Ascending aorta (tissue), 2 donors: ENCODE measurements at regions not wholly inside any gene's neighbourhood (a gene's known extent, or its start where the extent isn't known, plus 50 kb on each side); places are given as distances from the start of the nearest gene placed in this dataset.

Experiments
- DNase-seq, 2 donors: peaks; one replicate each; pipeline ENCODE4 v3.0.0-alpha.2; 2019; ENCODE audit warnings: low spot score in 2 of 2
- H3K27ac ChIP-seq, 2 donors: fragments of 200-600 bp; sonication (generic); one replicate each; pipeline ENCODE4 v1.5.1; 2016 to 2017; ENCODE audit warnings: mild to moderate bottlenecking in 1 of 2
- H3K27me3 ChIP-seq: fragments of 200-600 bp; sonication (generic); one replicate; pipeline ENCODE4 v1.5.1; 2017
- H3K36me3 ChIP-seq, 2 donors: fragments of 200-600 bp; sonication (generic); one replicate each; pipeline ENCODE4 v1.5.1; 2016
- H3K4me1 ChIP-seq, 2 donors: fragments of 200-600 bp; sonication (generic); one replicate each; pipeline ENCODE4 v1.5.1; 2016 to 2017; ENCODE audit warnings: mild to moderate bottlenecking in 1 of 2
- H3K4me3 ChIP-seq, 2 donors: fragments of 200-600 bp; sonication (generic); one replicate each; pipeline ENCODE4 v1.5.1; 2016 to 2017; ENCODE audit warnings: mild to moderate bottlenecking in 1 of 2
- H3K9me3 ChIP-seq, 2 donors: fragments of 200-600 bp; sonication (generic); one replicate each; pipeline ENCODE4 v1.5.1; 2016
- intact Hi-C: fragments of 100-400 bp; cut with DNase I; formaldehyde crosslinking; loops from one replicate; pipeline ENCODE4 v1.15.1; 2023
- TF ChIP-seq, protein P1 (sequence below), 3 experiments: fragments of 200-600 bp in 2 of 3; fragments of 450-650 bp in 1 of 3; sonication (generic) in 2 of 3; IDR thresholded peaks; one replicate each; pipeline ENCODE4 v1.5.1; 2016 to 2019; ENCODE audit warnings: antibody characterized with exemption in 3 of 3, mild to moderate bottlenecking in 1 of 3, moderate library complexity in 1 of 3

DNA sequence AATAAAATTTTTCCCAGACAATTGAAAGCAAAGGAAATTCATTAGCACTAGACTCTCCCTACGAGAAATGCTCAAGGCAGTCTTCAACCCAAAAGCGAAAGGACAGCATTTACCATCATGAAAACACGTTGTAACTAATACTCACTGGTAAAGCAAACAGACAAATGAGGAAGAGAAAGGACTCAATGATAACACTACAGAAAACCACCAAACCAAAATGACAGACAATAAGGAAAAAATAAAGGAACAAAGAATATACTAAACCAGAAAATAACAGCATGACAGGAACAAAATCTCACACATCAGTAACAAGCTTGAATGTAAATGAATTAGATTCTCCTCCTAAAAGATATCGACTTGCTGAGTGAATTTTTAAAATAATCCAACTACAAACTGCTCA, 190.7 kb downstream of the NOL4 start:
- H3K9me3 ChIP-seq: peaks cover 0 to 4% of the 10 kb centered on the region in 2 donors
- H3K4me1 ChIP-seq: no peaks in the 10 kb centered on the region
- H3K4me3 ChIP-seq: no peak overlapping the region
- no peaks in the 10 kb centered on the region for H3K27me3 ChIP-seq
- no peak for DNase-seq
- intact Hi-C loops: no loop called here
- no peak overlapping the region for H3K27ac ChIP-seq
- H3K36me3 ChIP-seq: no peaks in the 10 kb centered on the region
- TF ChIP-seq, protein P1, sequence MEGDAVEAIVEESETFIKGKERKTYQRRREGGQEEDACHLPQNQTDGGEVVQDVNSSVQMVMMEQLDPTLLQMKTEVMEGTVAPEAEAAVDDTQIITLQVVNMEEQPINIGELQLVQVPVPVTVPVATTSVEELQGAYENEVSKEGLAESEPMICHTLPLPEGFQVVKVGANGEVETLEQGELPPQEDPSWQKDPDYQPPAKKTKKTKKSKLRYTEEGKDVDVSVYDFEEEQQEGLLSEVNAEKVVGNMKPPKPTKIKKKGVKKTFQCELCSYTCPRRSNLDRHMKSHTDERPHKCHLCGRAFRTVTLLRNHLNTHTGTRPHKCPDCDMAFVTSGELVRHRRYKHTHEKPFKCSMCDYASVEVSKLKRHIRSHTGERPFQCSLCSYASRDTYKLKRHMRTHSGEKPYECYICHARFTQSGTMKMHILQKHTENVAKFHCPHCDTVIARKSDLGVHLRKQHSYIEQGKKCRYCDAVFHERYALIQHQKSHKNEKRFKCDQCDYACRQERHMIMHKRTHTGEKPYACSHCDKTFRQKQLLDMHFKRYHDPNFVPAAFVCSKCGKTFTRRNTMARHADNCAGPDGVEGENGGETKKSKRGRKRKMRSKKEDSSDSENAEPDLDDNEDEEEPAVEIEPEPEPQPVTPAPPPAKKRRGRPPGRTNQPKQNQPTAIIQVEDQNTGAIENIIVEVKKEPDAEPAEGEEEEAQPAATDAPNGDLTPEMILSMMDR (IDR thresholded peaks at IDR 0.05): no peak

DNA sequence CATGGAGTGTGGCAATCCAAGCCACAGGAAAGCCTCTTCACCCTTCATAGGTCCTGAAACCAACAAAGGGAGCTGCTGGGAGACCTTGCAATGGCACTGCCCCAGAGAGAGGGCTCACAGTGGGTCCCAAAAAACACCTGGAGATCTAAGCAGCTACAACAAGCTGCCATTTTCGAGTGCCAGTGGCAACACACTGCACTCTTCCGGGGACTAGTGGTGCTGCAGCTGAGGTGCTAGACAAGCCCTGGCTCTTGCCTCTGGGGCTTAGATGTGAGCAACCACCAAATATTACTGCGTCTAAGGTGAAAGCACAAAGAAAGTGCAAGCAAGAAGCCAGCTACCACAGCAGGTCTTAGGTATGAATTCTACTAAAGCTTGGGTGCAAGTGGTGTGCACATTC, 192.9 kb downstream of the NOL4 start:
- Histone ChIP-seq H3K36me3 (no peaks in the 10 kb centered on the region), H3K4me1 (no peaks in the 10 kb centered on the region), H3K27ac (no peak overlapping the region), H3K9me3 (peaks cover 0 to 4% of the 10 kb centered on the region in 2 donors), H3K4me3 (no peak overlapping the region), H3K27me3 (no peaks in the 10 kb centered on the region)
- TF ChIP-seq, protein P1 (IDR thresholded peaks at IDR 0.05): no peak
- no peak for DNase-seq
- intact Hi-C loops: no loop called here

GRCh38 chr18:34028324-34028723, 196.4 kb downstream of the NOL4 start:
- H3K36me3 ChIP-seq: no peaks in the 10 kb centered on the region
- H3K4me3 ChIP-seq: no peak overlapping the region
- no peak for DNase-seq
- H3K9me3 ChIP-seq: peaks cover 0 to under 1% of the 10 kb centered on the region in 2 donors
- intact Hi-C loops: no loop called here
- H3K27me3 ChIP-seq: no peaks in the 10 kb centered on the region
- no peaks in the 10 kb centered on the region for H3K4me1 ChIP-seq
- H3K27ac ChIP-seq: no peak overlapping the region
- TF ChIP-seq, protein P1 (IDR thresholded peaks at IDR 0.05): no peak

DNA sequence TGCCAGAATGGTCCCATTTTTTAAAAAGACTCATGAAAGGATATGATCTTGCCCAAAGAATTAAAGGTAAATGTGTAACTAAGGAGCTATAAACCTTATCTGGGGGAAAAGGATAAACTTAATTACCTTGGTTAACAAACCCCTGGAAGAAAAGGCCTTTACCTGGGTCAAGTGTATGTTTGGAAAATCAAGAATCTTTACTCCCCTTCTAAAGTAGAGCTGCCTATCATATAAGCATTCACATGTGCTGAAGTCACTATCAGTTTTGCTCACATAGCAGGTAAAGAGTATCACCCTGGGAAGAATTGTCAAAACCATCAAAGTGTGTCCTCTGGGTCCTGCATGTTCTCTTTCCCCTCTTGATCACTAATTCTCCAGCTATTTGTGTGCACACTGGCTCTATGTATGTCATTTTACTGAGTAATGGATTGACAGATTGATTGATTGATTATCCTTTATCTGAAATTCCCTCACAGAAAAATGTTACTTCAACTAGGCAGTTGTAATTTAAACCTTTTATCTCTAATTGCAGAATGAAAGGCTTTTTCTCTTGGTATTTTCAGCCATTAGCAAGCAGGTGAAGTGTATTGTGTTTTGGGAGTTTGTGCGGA, 199.4 kb downstream of the NOL4 start:
- no peaks in the 10 kb centered on the region for H3K36me3 ChIP-seq
- DNase-seq: no peak
- H3K4me1 ChIP-seq: no peaks in the 10 kb centered on the region
- H3K9me3 ChIP-seq: no peaks in the 10 kb centered on the region
- TF ChIP-seq, protein P1 (IDR thresholded peaks at IDR 0.05): no peak
- H3K4me3 ChIP-seq: no peak overlapping the region
- no peaks in the 10 kb centered on the region for H3K27me3 ChIP-seq
- intact Hi-C loops: no loop called here
- H3K27ac ChIP-seq: no peak overlapping the region

GRCh38 chr18:34023471-34023870, 201.2 kb downstream of the NOL4 start:
- H3K27me3 ChIP-seq: no peaks in the 10 kb centered on the region
- H3K4me3 ChIP-seq: no peak overlapping the region
- intact Hi-C loops: no loop called here
- TF ChIP-seq, protein P1 (IDR thresholded peaks at IDR 0.05): no peak
- no peak for DNase-seq
- no peaks in the 10 kb centered on the region for H3K9me3 ChIP-seq
- no peak overlapping the region for H3K27ac ChIP-seq
- H3K36me3 ChIP-seq: no peaks in the 10 kb centered on the region
- no peaks in the 10 kb centered on the region for H3K4me1 ChIP-seq

- Histone ChIP-seq H3K27me3 (no peaks in the 10 kb centered on the region), H3K27ac (no peak overlapping the region), H3K9me3 (no peaks in the 10 kb centered on the region), H3K4me3 (no peak overlapping the region), H3K4me1 (no peaks in the 10 kb centered on the region), H3K36me3 (no peaks in the 10 kb centered on the region)
- intact Hi-C loops: no loop called here
- no peak for DNase-seq
- TF ChIP-seq, protein P1 (IDR thresholded peaks at IDR 0.05): no peak
These were observed 206.4 kb downstream of the NOL4 start for GRCh38 chr18:34018336-34018735.
